NCI-H2081 (cell line): ENCODE measurements at regions not wholly inside any gene's neighbourhood (a gene's known extent, or its start where the extent isn't known, plus 50 kb on each side); places are given as distances from the start of the nearest gene placed in this dataset.

ENCODE experiments used
- DNase-seq, 2 experiments: peaks; one replicate each; lab custom pipeline; 2025; lab: John Stamatoyannopoulos, UW

- no peak for DNase-seq
Observed at GRCh38 chr18:55654986-55655385, 67.0 kb upstream of the TCF4 start.

GRCh38 chr18:55651236-55651635 lies 63.2 kb upstream of the TCF4 start:
- DNase-seq = no peak

GRCh38 chr18:55650363-55650870 lies 62.4 kb upstream of the TCF4 start:
- DNase-seq = no peak

DNA sequence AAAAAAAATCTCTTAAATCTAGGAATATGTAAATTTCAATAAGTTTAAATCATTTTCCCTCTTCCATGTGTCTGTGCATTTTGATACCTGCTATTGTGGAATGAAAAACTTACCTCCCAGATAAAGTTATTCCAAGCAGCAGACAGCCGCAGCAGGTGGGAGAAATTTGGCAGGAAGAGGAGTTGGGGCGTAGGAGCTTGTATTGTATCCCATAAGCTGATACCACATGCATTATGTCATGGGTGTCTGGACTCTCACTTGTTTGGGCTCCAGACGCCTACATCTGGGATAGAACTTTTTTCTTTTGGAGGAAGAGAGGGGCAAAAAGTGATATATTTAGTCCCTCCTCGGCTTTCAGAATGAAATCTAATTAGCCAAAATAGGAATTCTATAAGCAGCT lies 59.3 kb upstream of the TCF4 start:
- DNase-seq = no peak

GRCh38 chr18:55642191-55642590 lies 54.2 kb upstream of the TCF4 start:
- DNase-seq = no peak

DNA sequence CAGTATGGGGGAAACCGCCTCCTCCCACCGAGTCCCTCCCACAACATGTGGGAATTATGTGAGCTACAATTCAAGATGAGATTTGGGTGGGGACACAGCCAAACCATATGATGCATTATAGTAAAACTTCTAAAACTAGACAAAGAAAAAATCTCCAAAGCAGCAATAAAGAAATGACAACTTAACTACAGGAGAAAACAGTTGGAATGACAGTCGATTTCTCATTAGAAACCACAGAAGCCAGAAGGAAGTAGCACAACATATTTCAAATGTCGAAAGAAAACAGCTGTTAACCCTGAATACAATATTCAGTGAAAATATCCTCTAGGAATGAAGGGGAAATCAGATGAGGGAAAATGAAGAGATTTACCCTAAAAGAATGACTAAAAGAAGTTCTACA lies 53.5 kb upstream of the TCF4 start:
- DNase-seq = no peak
